ENCODE measurements at regions not wholly inside any gene's neighbourhood (a gene's known extent, or its start where the extent isn't known, plus 50 kb on each side); places are given as distances from the start of the nearest gene placed in this dataset.

DNA sequence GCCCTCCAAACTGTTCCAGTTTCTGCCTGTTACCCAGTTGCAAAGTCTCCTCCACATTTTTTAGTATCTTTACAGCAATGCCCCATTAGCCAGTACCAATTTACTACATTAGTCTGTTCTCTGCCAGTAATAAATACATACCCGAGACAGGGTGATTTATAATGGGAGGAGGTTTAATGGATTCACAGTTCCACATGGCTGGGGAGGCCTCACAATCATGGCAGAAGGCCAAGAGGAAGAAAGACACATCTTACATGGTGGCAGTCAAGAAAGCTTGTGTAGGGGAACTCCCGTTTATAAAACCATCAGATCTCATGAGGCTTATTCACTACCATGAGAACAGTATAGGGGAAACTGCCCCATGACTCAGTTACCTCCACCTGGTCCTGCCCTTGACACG is 600.7 kb upstream of the CDH6 start:
- TF ChIP-seq POLR2A (IDR thresholded peaks at IDR 0.05; ENCODE audit: extremely low read depth, insufficient read length) (no peak), CTCF (IDR thresholded peaks at IDR 0.05; ENCODE audit: low read depth, low read length) (no peak)
